ENCODE measurements at regions not wholly inside any gene's neighbourhood (a gene's known extent, or its start where the extent isn't known, plus 50 kb on each side); places are given as distances from the start of the nearest gene placed in this dataset.

GRCh38 chr2:49367003-49367402 is 212.7 kb upstream of the FSHR start:
- Histone ChIP-seq H3K36me3 (ENCODE audit: insufficient read depth, low read length) (no peaks in the 10 kb centered on the region), H3K4me1 (ENCODE audit: control insufficient read depth, insufficient read depth, low read length) (no peaks in the 10 kb centered on the region), H3K27me3 (ENCODE audit: control insufficient read depth, insufficient read depth, low read length) (no peaks in the 10 kb centered on the region), H3K9me3 (replicated peaks; ENCODE audit: low read length) (peaks cover 7% of the 10 kb centered on the region), H3K9ac (ENCODE audit: low read depth, low read length) (no peak overlapping the region), H3K4me2 (ENCODE audit: low read length) (no peak overlapping the region), H3K4me3 (ENCODE audit: low read length) (no peak overlapping the region)

- Histone ChIP-seq H3K27me3 (ENCODE audit: control insufficient read depth, insufficient read depth, low read length) (no peaks in the 10 kb centered on the region), H3K4me3 (ENCODE audit: low read length) (no peak overlapping the region), H3K4me2 (ENCODE audit: low read length) (no peak overlapping the region), H3K36me3 (ENCODE audit: insufficient read depth, low read length) (no peaks in the 10 kb centered on the region), H3K9me3 (replicated peaks; ENCODE audit: low read length) (no peaks in the 10 kb centered on the region), H3K4me1 (ENCODE audit: control insufficient read depth, insufficient read depth, low read length) (no peaks in the 10 kb centered on the region), H3K9ac (ENCODE audit: low read depth, low read length) (no peak overlapping the region)
These were observed 206.1 kb upstream of the FSHR start for GRCh38 chr2:49360407-49360767.

GRCh38 chr2:49359721-49360406 is 205.5 kb upstream of the FSHR start:
- Histone ChIP-seq H3K27me3 (ENCODE audit: control insufficient read depth, insufficient read depth, low read length) (no peaks in the 10 kb centered on the region), H3K4me2 (ENCODE audit: low read length) (no peak overlapping the region), H3K4me1 (ENCODE audit: control insufficient read depth, insufficient read depth, low read length) (no peaks in the 10 kb centered on the region), H3K9ac (ENCODE audit: low read depth, low read length) (no peak overlapping the region), H3K9me3 (replicated peaks; ENCODE audit: low read length) (no peaks in the 10 kb centered on the region), H3K4me3 (ENCODE audit: low read length) (no peak overlapping the region), H3K36me3 (ENCODE audit: insufficient read depth, low read length) (no peaks in the 10 kb centered on the region)

GRCh38 chr2:49355611-49356010 is 201.3 kb upstream of the FSHR start:
- Histone ChIP-seq H3K27me3 (ENCODE audit: control insufficient read depth, insufficient read depth, low read length) (no peaks in the 10 kb centered on the region), H3K4me1 (ENCODE audit: control insufficient read depth, insufficient read depth, low read length) (no peaks in the 10 kb centered on the region)

GRCh38 chr2:49351560-49351959 is 197.2 kb upstream of the FSHR start:
- Histone ChIP-seq H3K27me3 (ENCODE audit: control insufficient read depth, insufficient read depth, low read length) (no peaks in the 10 kb centered on the region), H3K4me3 (ENCODE audit: low read length) (no peak overlapping the region), H3K9ac (ENCODE audit: low read depth, low read length) (no peak overlapping the region), H3K4me1 (ENCODE audit: control insufficient read depth, insufficient read depth, low read length) (no peaks in the 10 kb centered on the region), H3K9me3 (replicated peaks; ENCODE audit: low read length) (no peaks in the 10 kb centered on the region), H3K36me3 (ENCODE audit: insufficient read depth, low read length) (no peaks in the 10 kb centered on the region), H3K4me2 (ENCODE audit: low read length) (no peak overlapping the region)

More at GRCh38 chr2:49355611-49356010, 201.3 kb upstream of the FSHR start:
- Histone ChIP-seq H3K9me3 (replicated peaks; ENCODE audit: low read length) (no peaks in the 10 kb centered on the region), H3K4me2 (ENCODE audit: low read length) (no peak overlapping the region), H3K4me3 (ENCODE audit: low read length) (no peak overlapping the region), H3K36me3 (ENCODE audit: insufficient read depth, low read length) (no peaks in the 10 kb centered on the region), H3K9ac (ENCODE audit: low read depth, low read length) (no peak overlapping the region)

GRCh38 chr2:49343638-49344037 is 189.3 kb upstream of the FSHR start:
- no peak overlapping the region for H3K4me2 ChIP-seq (ENCODE audit: low read length)
- no peaks in the 10 kb centered on the region for H3K4me1 ChIP-seq (ENCODE audit: control insufficient read depth, insufficient read depth, low read length)
- no peak overlapping the region for H3K4me3 ChIP-seq (ENCODE audit: low read length)
- no peaks in the 10 kb centered on the region for H3K9me3 ChIP-seq (replicated peaks; ENCODE audit: low read length)
- no peaks in the 10 kb centered on the region for H3K36me3 ChIP-seq (ENCODE audit: insufficient read depth, low read length)
- no peak overlapping the region for H3K9ac ChIP-seq (ENCODE audit: low read depth, low read length)
- H3K27me3 ChIP-seq (ENCODE audit: control insufficient read depth, insufficient read depth, low read length), result no peaks in the 10 kb centered on the region

- H3K4me1 ChIP-seq (ENCODE audit: control insufficient read depth, insufficient read depth, low read length), result no peaks in the 10 kb centered on the region
- H3K36me3 ChIP-seq (ENCODE audit: insufficient read depth, low read length), result no peaks in the 10 kb centered on the region
- H3K9ac ChIP-seq (ENCODE audit: low read depth, low read length), result no peak overlapping the region
- no peak overlapping the region for H3K4me2 ChIP-seq (ENCODE audit: low read length)
- H3K4me3 ChIP-seq (ENCODE audit: low read length), result no peak overlapping the region
- no peaks in the 10 kb centered on the region for H3K9me3 ChIP-seq (replicated peaks; ENCODE audit: low read length)
- no peaks in the 10 kb centered on the region for H3K27me3 ChIP-seq (ENCODE audit: control insufficient read depth, insufficient read depth, low read length)
These were observed 187.8 kb upstream of the FSHR start for GRCh38 chr2:49342156-49342555.

- Histone ChIP-seq H3K4me1 (ENCODE audit: control insufficient read depth, insufficient read depth, low read length) (no peaks in the 10 kb centered on the region), H3K9ac (ENCODE audit: low read depth, low read length) (no peak overlapping the region), H3K4me3 (ENCODE audit: low read length) (no peak overlapping the region), H3K27me3 (ENCODE audit: control insufficient read depth, insufficient read depth, low read length) (no peaks in the 10 kb centered on the region), H3K4me2 (ENCODE audit: low read length) (no peak overlapping the region), H3K9me3 (replicated peaks; ENCODE audit: low read length) (no peaks in the 10 kb centered on the region), H3K36me3 (ENCODE audit: insufficient read depth, low read length) (no peaks in the 10 kb centered on the region)
These were observed 181.2 kb upstream of the FSHR start for GRCh38 chr2:49335546-49335945.

- no peak overlapping the region for H3K4me3 ChIP-seq (ENCODE audit: low read length)
- no peaks in the 10 kb centered on the region for H3K27me3 ChIP-seq (ENCODE audit: control insufficient read depth, insufficient read depth, low read length)
- H3K4me1 ChIP-seq (ENCODE audit: control insufficient read depth, insufficient read depth, low read length), result no peaks in the 10 kb centered on the region
- no peaks in the 10 kb centered on the region for H3K36me3 ChIP-seq (ENCODE audit: insufficient read depth, low read length)
- no peak overlapping the region for H3K4me2 ChIP-seq (ENCODE audit: low read length)
- H3K9me3 ChIP-seq (replicated peaks; ENCODE audit: low read length), result no peaks in the 10 kb centered on the region
- H3K9ac ChIP-seq (ENCODE audit: low read depth, low read length), result no peak overlapping the region
These were observed 178.1 kb upstream of the FSHR start for GRCh38 chr2:49332415-49332814.

- H3K27me3 ChIP-seq (ENCODE audit: control insufficient read depth, insufficient read depth, low read length), result no peaks in the 10 kb centered on the region
- H3K9ac ChIP-seq (ENCODE audit: low read depth, low read length), result no peak overlapping the region
- H3K4me2 ChIP-seq (ENCODE audit: low read length), result no peak overlapping the region
- H3K9me3 ChIP-seq (replicated peaks; ENCODE audit: low read length), result no peaks in the 10 kb centered on the region
- no peak overlapping the region for H3K4me3 ChIP-seq (ENCODE audit: low read length)
- no peaks in the 10 kb centered on the region for H3K36me3 ChIP-seq (ENCODE audit: insufficient read depth, low read length)
- no peaks in the 10 kb centered on the region for H3K4me1 ChIP-seq (ENCODE audit: control insufficient read depth, insufficient read depth, low read length)
These were observed 164.2 kb upstream of the FSHR start for GRCh38 chr2:49318531-49318930.

GRCh38 chr2:49309461-49309860 is 155.1 kb upstream of the FSHR start:
- Histone ChIP-seq H3K4me3 (ENCODE audit: low read length) (no peak overlapping the region), H3K27me3 (ENCODE audit: control insufficient read depth, insufficient read depth, low read length) (no peaks in the 10 kb centered on the region), H3K9ac (ENCODE audit: low read depth, low read length) (no peak overlapping the region), H3K9me3 (replicated peaks; ENCODE audit: low read length) (peaks cover 2% of the 10 kb centered on the region), H3K4me1 (ENCODE audit: control insufficient read depth, insufficient read depth, low read length) (no peaks in the 10 kb centered on the region), H3K36me3 (ENCODE audit: insufficient read depth, low read length) (no peaks in the 10 kb centered on the region), H3K4me2 (ENCODE audit: low read length) (no peak overlapping the region)

- no peak overlapping the region for H3K9ac ChIP-seq (ENCODE audit: low read depth, low read length)
These were observed 152.6 kb upstream of the FSHR start for GRCh38 chr2:49306925-49307324.

More at GRCh38 chr2:49306925-49307324, 152.6 kb upstream of the FSHR start:
- Histone ChIP-seq H3K4me3 (ENCODE audit: low read length) (no peak overlapping the region), H3K9me3 (replicated peaks; ENCODE audit: low read length) (peaks cover 2% of the 10 kb centered on the region), H3K4me2 (ENCODE audit: low read length) (no peak overlapping the region), H3K27me3 (ENCODE audit: control insufficient read depth, insufficient read depth, low read length) (no peaks in the 10 kb centered on the region), H3K4me1 (ENCODE audit: control insufficient read depth, insufficient read depth, low read length) (no peaks in the 10 kb centered on the region), H3K36me3 (ENCODE audit: insufficient read depth, low read length) (no peaks in the 10 kb centered on the region)

Data from skeletal muscle satellite cell (primary cell).